ENCODE measurements at regions not wholly inside any gene's neighbourhood (a gene's known extent, or its start where the extent isn't known, plus 50 kb on each side); places are given as distances from the start of the nearest gene placed in this dataset.
A peak's percentile ranks its signal among the peaks of the same experiment; 100 is the strongest.
"Not testable (repeated sequence)": the region's sequence is repeated elsewhere in the genome, so short reads cannot be mapped to it uniquely, and the experiment has no call there.

DNA sequence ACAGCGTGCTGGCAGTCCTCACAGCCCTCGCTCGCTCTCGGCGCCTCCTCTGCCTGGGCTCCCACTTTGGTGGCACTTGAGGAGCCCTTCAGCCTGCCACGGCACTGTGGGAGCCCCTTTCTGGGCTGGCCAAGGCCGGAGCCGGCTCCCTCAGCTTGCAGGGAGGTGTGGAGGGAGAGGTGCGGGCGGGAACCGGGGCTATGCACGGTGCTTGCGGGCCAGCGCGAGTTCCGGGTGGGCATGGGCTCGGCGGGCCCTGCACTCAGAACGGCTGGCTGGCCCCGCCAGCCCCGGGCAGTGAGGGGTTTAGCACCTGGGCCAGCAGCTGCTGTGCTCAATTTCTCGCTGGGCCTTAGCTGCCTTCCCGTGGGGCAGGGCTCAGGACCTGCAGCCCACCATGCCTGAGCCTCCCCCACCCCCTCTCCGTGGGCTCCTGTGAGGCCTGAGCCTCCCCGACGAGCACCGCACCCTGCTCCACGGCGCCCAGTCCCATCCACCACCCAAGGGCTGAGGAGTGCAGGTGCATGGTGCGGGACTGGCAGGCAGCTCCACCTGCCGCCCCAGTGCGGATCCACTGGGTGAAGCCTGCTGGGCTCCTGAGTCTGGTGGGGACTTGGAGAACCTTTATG lies 106.5 kb upstream of the IQSEC1 start:
- DNase-seq (ENCODE audit: low spot score); H3K27ac Mint-ChIP-seq; H3K4me1 Mint-ChIP-seq (ENCODE audit: low read depth in 2 of 2); ATAC-seq; H3K4me3 Mint-ChIP-seq; H3K9me3 Mint-ChIP-seq; H3K36me3 Mint-ChIP-seq: not testable (repeated sequence)
- H3K27me3 Mint-ChIP-seq: peaks cover 8 to 10% of the 10 kb centered on the region in 2 donors

- no peaks in the 10 kb centered on the region for H3K4me1 Mint-ChIP-seq (ENCODE audit: low read depth in 2 of 2)
- H3K4me3 Mint-ChIP-seq: no peak overlapping the region
- H3K9me3 Mint-ChIP-seq: peaks cover 4% of the 10 kb centered on the region
- H3K36me3 Mint-ChIP-seq: peaks cover 7% of the 10 kb centered on the region
- no peak for DNase-seq (ENCODE audit: low spot score)
- H3K27me3 Mint-ChIP-seq: peaks cover 3 to 7% of the 10 kb centered on the region in 2 donors
- no peak for ATAC-seq
- no peak overlapping the region for H3K27ac Mint-ChIP-seq
Measured at GRCh38 chr3:13179181-13179580, 106.0 kb upstream of the IQSEC1 start.

DNA sequence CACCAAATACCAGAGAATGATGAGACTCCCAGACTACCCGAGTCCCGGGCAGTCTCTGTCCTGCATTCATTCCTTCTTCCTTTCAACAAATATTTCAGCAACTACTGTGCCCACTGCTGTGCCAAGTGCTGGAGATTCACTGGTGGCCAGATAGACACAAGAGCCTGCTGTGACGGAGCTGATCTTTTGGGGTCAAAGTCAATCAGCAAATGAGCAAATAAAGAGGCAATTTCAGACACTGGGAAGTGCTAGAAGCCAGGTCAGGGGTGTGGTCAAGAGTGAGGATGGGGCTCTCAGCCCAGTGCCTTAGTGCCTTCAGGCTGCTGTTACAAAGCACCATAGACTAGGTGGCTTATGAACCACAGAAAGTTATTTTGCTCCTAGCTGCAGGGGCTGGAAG lies 104.9 kb upstream of the IQSEC1 start:
- no peak for ATAC-seq
- DNase-seq (ENCODE audit: low spot score): no peak
- Mint-ChIP-seq H3K27me3 (peaks cover 0 to 4% of the 10 kb centered on the region in 2 donors), H3K36me3 (peaks cover 7% of the 10 kb centered on the region), H3K4me1 (ENCODE audit: low read depth in 2 of 2) (no peaks in the 10 kb centered on the region), H3K27ac (no peak overlapping the region), H3K9me3 (peaks cover 4% of the 10 kb centered on the region), H3K4me3 (no peak overlapping the region)

GRCh38 chr3:13177641-13178040 lies 104.4 kb upstream of the IQSEC1 start:
- no peak overlapping the region for H3K27ac Mint-ChIP-seq
- peak in 1 of 2 donors; percentile 25 for ATAC-seq
- H3K9me3 Mint-ChIP-seq: peaks cover 4% of the 10 kb centered on the region
- peaks cover 7% of the 10 kb centered on the region for H3K36me3 Mint-ChIP-seq
- no peak for DNase-seq (ENCODE audit: low spot score)
- H3K4me1 Mint-ChIP-seq (ENCODE audit: low read depth in 2 of 2): no peaks in the 10 kb centered on the region
- peaks cover 0 to 4% of the 10 kb centered on the region in 2 donors for H3K27me3 Mint-ChIP-seq
- no peak overlapping the region for H3K4me3 Mint-ChIP-seq

DNA sequence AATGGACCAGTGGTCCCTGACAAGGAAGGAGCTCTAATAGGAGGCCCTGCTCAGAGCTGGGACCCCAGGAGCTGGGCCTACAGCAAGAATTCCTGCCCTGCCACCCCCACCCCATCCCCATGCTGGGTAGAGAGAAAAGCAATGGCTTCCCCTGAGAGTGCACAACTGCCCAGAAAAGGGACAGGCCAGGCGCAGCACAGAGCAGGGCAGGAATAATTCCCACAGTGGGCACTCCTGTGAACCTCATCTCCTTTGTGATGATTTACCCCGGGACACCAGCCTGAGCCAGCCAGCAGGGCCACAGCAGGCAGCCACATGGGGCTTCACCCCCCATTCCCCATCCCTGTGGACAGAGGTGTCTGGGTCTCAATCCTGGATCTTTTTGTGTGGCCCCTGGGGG lies 104.0 kb upstream of the IQSEC1 start:
- Mint-ChIP-seq H3K4me3 (no peak overlapping the region), H3K4me1 (ENCODE audit: low read depth in 2 of 2) (no peaks in the 10 kb centered on the region), H3K36me3 (peaks cover 7% of the 10 kb centered on the region), H3K9me3 (peaks cover 4% of the 10 kb centered on the region), H3K27ac (no peak overlapping the region), H3K27me3 (peaks cover 0 to 4% of the 10 kb centered on the region in 2 donors)
- no peak for DNase-seq (ENCODE audit: low spot score)
- ATAC-seq: no peak

DNA sequence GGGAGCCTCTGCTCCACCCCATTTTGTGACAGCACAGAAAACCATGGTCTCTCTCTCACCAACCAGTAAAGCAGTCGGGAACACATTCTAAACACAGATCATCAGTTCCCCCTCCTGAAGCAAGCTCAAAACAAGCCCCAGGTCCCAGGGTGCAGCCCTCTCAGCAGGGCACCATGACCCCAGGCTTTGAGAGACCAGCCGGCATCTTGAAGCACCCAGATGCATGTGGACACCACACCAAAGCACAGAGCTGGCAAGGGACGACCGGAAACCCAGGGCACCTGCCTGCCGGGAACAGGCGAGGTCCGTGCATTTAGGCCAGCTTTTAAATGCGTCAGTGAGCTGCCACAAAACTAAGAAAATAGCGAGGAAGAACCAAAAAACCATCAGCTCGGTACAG lies 103.2 kb upstream of the IQSEC1 start:
- H3K36me3 Mint-ChIP-seq: peaks cover 7% of the 10 kb centered on the region
- ATAC-seq (no peak), DNase-seq (ENCODE audit: low spot score) (no peak)
- H3K9me3 Mint-ChIP-seq: peaks cover 4% of the 10 kb centered on the region
- H3K27ac Mint-ChIP-seq: no peak overlapping the region
- peaks cover 0 to 4% of the 10 kb centered on the region in 2 donors for H3K27me3 Mint-ChIP-seq
- H3K4me3 Mint-ChIP-seq: no peak overlapping the region
- no peaks in the 10 kb centered on the region for H3K4me1 Mint-ChIP-seq (ENCODE audit: low read depth in 2 of 2)

- no peak overlapping the region for H3K4me3 Mint-ChIP-seq
- H3K9me3 Mint-ChIP-seq: peaks cover 4% of the 10 kb centered on the region
- H3K27ac Mint-ChIP-seq: no peak overlapping the region
- peaks cover 0 to 4% of the 10 kb centered on the region in 2 donors for H3K27me3 Mint-ChIP-seq
- DNase-seq (ENCODE audit: low spot score) (no peak), ATAC-seq (no peak)
- H3K4me1 Mint-ChIP-seq (ENCODE audit: low read depth in 2 of 2): no peaks in the 10 kb centered on the region
- H3K36me3 Mint-ChIP-seq: peaks cover 7% of the 10 kb centered on the region
Measured at GRCh38 chr3:13174803-13175135, 101.5 kb upstream of the IQSEC1 start.

DNA sequence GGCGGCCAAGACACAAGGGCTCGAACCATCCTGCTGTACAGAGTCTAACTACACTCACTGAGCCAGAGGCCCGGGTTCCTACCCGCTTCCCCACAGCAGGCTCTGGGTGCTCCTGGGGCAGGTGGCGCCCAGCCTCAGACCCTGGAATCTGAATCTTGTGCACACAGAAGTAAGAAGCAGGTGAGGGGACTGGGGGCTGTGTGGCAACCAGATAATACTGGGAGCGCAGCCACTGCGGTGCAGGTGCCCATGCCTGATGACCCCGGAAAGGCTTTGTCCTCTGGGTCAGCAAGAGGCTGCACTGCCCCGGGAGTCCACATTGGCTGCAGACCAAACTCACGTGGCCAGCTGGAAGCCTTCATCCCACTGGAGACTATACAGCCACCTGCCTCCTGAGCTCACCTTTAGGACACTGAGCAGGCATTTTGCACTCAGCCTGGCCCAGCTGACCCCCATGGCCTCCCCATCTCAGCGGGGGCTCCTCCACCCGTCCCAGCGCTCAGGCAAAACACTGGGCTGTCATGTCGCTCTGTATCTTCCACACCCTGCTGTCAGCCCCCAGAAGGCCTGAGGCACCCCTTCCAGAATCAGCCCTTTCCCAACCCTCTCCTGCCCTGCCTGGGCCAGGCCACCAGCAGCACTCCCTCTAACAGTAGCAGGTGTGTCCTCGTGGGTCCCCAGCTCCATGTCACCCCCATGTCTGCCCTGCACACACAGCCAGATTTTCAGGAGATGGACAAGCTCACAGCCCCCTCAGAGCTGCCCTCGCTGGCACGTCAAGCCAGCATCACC lies 101.0 kb upstream of the IQSEC1 start:
- Mint-ChIP-seq H3K4me1 (ENCODE audit: low read depth in 2 of 2) (no peaks in the 10 kb centered on the region), H3K27ac (no peak overlapping the region), H3K27me3 (peaks cover 0 to 4% of the 10 kb centered on the region in 2 donors), H3K4me3 (no peak overlapping the region), H3K9me3 (peaks cover 4% of the 10 kb centered on the region), H3K36me3 (peaks cover 6% of the 10 kb centered on the region)
- DNase-seq (ENCODE audit: low spot score) (no peak), ATAC-seq (peak in 1 of 2 donors; percentile 34)

- peaks cover 0 to 4% of the 10 kb centered on the region in 2 donors for H3K27me3 Mint-ChIP-seq
- DNase-seq (ENCODE audit: low spot score) (no peak), ATAC-seq (no peak)
- H3K27ac Mint-ChIP-seq: no peak overlapping the region
- no peak overlapping the region for H3K4me3 Mint-ChIP-seq
- H3K4me1 Mint-ChIP-seq (ENCODE audit: low read depth in 2 of 2): no peaks in the 10 kb centered on the region
- no peaks in the 10 kb centered on the region for H3K9me3 Mint-ChIP-seq
- H3K36me3 Mint-ChIP-seq: no peaks in the 10 kb centered on the region
Measured at GRCh38 chr3:13173186-13173585, 100.0 kb upstream of the IQSEC1 start.

- peaks cover 0 to 4% of the 10 kb centered on the region in 2 donors for H3K27me3 Mint-ChIP-seq
- no peak overlapping the region for H3K27ac Mint-ChIP-seq
- no peak for ATAC-seq
- H3K36me3 Mint-ChIP-seq: no peaks in the 10 kb centered on the region
- no peak for DNase-seq (ENCODE audit: low spot score)
- H3K4me3 Mint-ChIP-seq: no peak overlapping the region
- no peaks in the 10 kb centered on the region for H3K4me1 Mint-ChIP-seq (ENCODE audit: low read depth in 2 of 2)
- H3K9me3 Mint-ChIP-seq: no peaks in the 10 kb centered on the region
Measured at GRCh38 chr3:13172644-13173013, 99.4 kb upstream of the IQSEC1 start.

GRCh38 chr3:13171704-13172643 lies 98.7 kb upstream of the IQSEC1 start:
- H3K27ac Mint-ChIP-seq: no peak overlapping the region
- peaks cover 0 to 5% of the 10 kb centered on the region in 2 donors for H3K27me3 Mint-ChIP-seq
- ATAC-seq: no peak

GRCh38 chr3:13170317-13170716 lies 97.1 kb upstream of the IQSEC1 start:
- Mint-ChIP-seq H3K4me1 (ENCODE audit: low read depth in 2 of 2) (no peaks in the 10 kb centered on the region), H3K27ac (no peak overlapping the region), H3K27me3 (peaks cover 0 to 2% of the 10 kb centered on the region in 2 donors), H3K36me3 (no peaks in the 10 kb centered on the region), H3K9me3 (no peaks in the 10 kb centered on the region), H3K4me3 (no peak overlapping the region)
- no peak for DNase-seq (ENCODE audit: low spot score)
- ATAC-seq: no peak

More at GRCh38 chr3:13171704-13172643, 98.7 kb upstream of the IQSEC1 start:
- no peaks in the 10 kb centered on the region for H3K9me3 Mint-ChIP-seq
- no peaks in the 10 kb centered on the region for H3K36me3 Mint-ChIP-seq
- no peak for DNase-seq (ENCODE audit: low spot score)
- H3K4me1 Mint-ChIP-seq (ENCODE audit: low read depth in 2 of 2): no peaks in the 10 kb centered on the region
- no peak overlapping the region for H3K4me3 Mint-ChIP-seq

DNA sequence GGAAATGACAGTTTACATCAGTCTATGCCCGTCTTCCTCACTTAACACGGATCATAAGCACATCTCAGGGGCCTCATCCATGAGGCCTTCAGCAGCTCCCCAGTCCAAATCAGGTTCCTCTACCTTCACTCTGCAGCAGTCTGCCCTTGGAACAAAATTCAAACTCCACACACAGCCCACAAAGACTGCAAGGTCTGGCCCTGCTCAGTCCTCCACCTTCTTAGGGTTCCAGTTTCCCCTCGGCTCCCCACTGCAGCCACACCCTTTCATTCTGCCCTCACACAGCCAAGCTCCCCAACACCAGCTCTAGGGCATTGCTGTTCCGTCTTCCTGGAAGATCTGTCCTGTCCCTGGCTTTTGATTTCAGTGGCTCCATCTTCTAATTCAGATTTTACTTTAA lies 95.2 kb upstream of the IQSEC1 start:
- no peaks in the 10 kb centered on the region for H3K36me3 Mint-ChIP-seq
- no peak overlapping the region for H3K4me3 Mint-ChIP-seq
- H3K9me3 Mint-ChIP-seq: no peaks in the 10 kb centered on the region
- H3K27me3 Mint-ChIP-seq: peaks cover 0 to 2% of the 10 kb centered on the region in 2 donors
- DNase-seq (ENCODE audit: low spot score) (no peak), ATAC-seq (no peak)
- H3K27ac Mint-ChIP-seq: no peak overlapping the region
- H3K4me1 Mint-ChIP-seq (ENCODE audit: low read depth in 2 of 2): no peaks in the 10 kb centered on the region

DNA sequence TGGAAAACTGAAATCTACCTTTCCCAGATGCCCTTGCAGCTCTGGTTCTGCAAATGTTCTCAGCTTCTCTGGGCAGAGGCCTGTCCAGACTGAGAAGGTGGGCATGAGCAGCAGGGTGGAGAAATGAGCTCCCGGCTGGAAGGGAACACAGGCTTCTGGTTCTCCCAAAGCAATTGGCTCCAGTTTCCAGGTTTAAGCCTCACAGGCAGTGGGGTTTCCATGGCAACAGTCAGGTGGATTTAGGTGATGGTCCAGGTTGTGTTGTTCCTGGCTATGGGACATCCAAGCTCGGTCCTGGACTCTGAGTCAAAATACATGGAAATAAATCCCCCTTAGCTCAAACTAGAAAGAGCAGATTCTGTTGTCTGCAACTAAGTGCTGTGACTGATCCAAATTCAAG lies 94.6 kb upstream of the IQSEC1 start:
- Mint-ChIP-seq H3K9me3 (no peaks in the 10 kb centered on the region), H3K36me3 (no peaks in the 10 kb centered on the region), H3K27ac (no peak overlapping the region), H3K4me1 (ENCODE audit: low read depth in 2 of 2) (no peaks in the 10 kb centered on the region), H3K27me3 (peaks cover 0 to 2% of the 10 kb centered on the region in 2 donors), H3K4me3 (no peak overlapping the region)
- no peak for ATAC-seq
- DNase-seq (ENCODE audit: low spot score): no peak
